ENCODE measurements at regions not wholly inside any gene's neighbourhood (a gene's known extent, or its start where the extent isn't known, plus 50 kb on each side); places are given as distances from the start of the nearest gene placed in this dataset.

GRCh38 chr1:239242404-239242803 lies 144.0 kb upstream of the CHRM3 start (continued):
- TF ChIP-seq CHAMP1 (IDR thresholded peaks at IDR 0.05) (no peak), BCOR (IDR thresholded peaks at IDR 0.05) (no peak)

DNA sequence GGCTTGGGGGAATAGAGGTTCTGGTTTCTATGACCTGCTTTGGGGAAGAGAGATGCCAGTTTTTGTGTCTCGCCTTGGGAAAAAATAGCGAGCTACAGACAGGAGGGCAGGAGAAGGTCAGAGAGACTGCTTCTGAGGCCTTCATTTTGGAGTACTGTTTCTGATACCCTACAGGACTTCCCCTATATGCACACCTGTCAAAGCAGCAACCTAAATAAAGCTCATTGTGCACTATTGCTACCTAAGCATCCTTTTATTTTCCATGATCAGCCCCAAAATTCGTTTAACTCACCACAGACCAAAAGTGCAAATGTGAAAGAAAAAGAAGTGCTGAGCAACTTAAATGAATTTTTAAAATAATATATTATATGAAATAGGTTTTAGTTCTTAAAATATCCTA lies 145.6 kb upstream of the CHRM3 start:
- WGBS (ENCODE audit: insufficient coverage, low coverage, missing lambda C conversion rate) = 3% methylated on average over 3 of the region's 3 CpGs
- ChIA-PET POLR2A (no interaction called here), CTCF (ENCODE audit: low intra/inter-chr PET ratio) (no interaction called here)
- Histone ChIP-seq H3K9ac (ENCODE audit: insufficient read depth in 1 of 2, low read depth in 2 of 2, low read length in 2 of 2) (no peak overlapping the region), H3K9me1 (ENCODE audit: control insufficient read depth, insufficient read depth, low read length) (no peaks in the 10 kb centered on the region), H3K27me3 (ENCODE audit: control insufficient read depth in 2 of 2, insufficient read depth in 2 of 2, low read length in 2 of 2) (no peaks in the 10 kb centered on the region), H3K4me2 (ENCODE audit: insufficient read depth, low read length) (no peak overlapping the region), H3K27ac (ENCODE audit: extremely low read depth, low read depth, low read length) (no peak overlapping the region), H4K20me1 (replicated peaks; ENCODE audit: control insufficient read depth, insufficient read depth, low read length) (no peaks in the 10 kb centered on the region), H3K9me3 (replicated peaks; ENCODE audit: control insufficient read depth, insufficient read depth, low read depth, low read length) (no peaks in the 10 kb centered on the region), H2AFZ (ENCODE audit: low read depth, low read length) (no peak overlapping the region), H3K36me3 (ENCODE audit: control insufficient read depth, insufficient read depth, low read length) (no peaks in the 10 kb centered on the region), H3K4me3 (no peak overlapping the region), H3K79me2 (ENCODE audit: control insufficient read depth, insufficient read depth, low read length) (no peaks in the 10 kb centered on the region), H3K4me1 (replicated peaks in 1 of 2; ENCODE audit: control insufficient read depth in 2 of 2, insufficient read depth in 2 of 2, low read length in 2 of 2) (no peaks in the 10 kb centered on the region)
- no TSS peak for BruUV-seq (replicated peaks)
- DNase-seq (ENCODE audit: extremely low read depth in 1 of 4, low spot score in 3 of 4) = no peak
- intact Hi-C loops (cut with micrococcal nuclease) = no loop called here
- in situ Hi-C loops (cut with MboI) = no loop called here
- FAIRE-seq = no peak
- no peak for ATAC-seq
- no peak for TF ChIP-seq NCOA4 (IDR thresholded peaks at IDR 0.05; ENCODE audit: partially characterized antibody)
- no peak for TF ChIP-seq CSDE1 (IDR thresholded peaks at IDR 0.05)
- no peak for TF ChIP-seq CEBPB (tag; IDR thresholded peaks at IDR 0.05)
- TF ChIP-seq BRF2 (IDR thresholded peaks at IDR 0.05; ENCODE audit: borderline replicate concordance, insufficient read depth, insufficient read length) = no peak
- no peak for TF ChIP-seq ZBED1 (IDR thresholded peaks at IDR 0.05)
- no peak for TF ChIP-seq XRCC3 (IDR thresholded peaks at IDR 0.05)
- no peak for TF ChIP-seq MLLT1 (IDR thresholded peaks at IDR 0.05)

All from K562 (cell line).